H1 (cell line): ENCODE measurements at regions not wholly inside any gene's neighbourhood (a gene's known extent, or its start where the extent isn't known, plus 50 kb on each side); places are given as distances from the start of the nearest gene placed in this dataset.

ENCODE experiments used
- JUN ChIP-seq: IDR thresholded peaks from 2 replicates; pipeline ENCODE4 v1.6.1; 2011; ENCODE audit warnings: low read depth, mild to moderate bottlenecking, improper control_type of control experiment, low read length
- POLR2A ChIP-seq, 2 experiments: IDR thresholded peaks; 1 replicate in 1 of 2; 2 replicates in 1 of 2; pipeline ENCODE4 v1.6.1; 2011; ENCODE audit warnings: low read depth in 2 of 2, low read length in 2 of 2, mild to moderate bottlenecking in 2 of 2; ENCODE audit errors: control extremely low read depth in 1 of 2
- SP2 ChIP-seq: IDR thresholded peaks from 2 replicates; pipeline ENCODE4 v1.6.1; 2012; ENCODE audit warnings: mild to moderate bottlenecking, low read length, inconsistent platforms
- TF ChIP-seq, protein P1 (sequence below): IDR thresholded peaks from 2 replicates; pipeline ENCODE4 v1.6.1; 2012; ENCODE audit warnings: inconsistent platforms

DNA sequence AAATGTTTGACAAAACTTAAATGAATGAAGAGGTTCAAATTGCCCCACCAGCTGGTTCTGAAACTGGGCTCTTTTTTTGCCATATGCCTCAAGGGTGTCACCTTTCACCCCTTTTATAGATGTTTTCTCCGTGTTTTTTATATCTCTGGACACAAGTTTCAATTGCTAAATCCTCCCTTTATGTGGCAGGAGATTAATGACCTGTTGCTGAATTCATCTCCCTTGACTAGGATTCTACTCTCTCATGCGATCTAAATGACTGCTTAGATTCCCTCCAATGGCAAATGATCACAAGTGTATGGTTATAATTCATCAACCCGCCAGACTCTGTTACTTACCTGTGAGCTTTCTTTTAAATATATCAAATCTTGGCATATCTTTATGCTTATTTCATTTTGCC, 677.0 kb upstream of the POT1 start (continued):
- TF ChIP-seq, protein P1, sequence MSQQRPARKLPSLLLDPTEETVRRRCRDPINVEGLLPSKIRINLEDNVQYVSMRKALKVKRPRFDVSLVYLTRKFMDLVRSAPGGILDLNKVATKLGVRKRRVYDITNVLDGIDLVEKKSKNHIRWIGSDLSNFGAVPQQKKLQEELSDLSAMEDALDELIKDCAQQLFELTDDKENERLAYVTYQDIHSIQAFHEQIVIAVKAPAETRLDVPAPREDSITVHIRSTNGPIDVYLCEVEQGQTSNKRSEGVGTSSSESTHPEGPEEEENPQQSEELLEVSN: no peak
- no peak for TF ChIP-seq POLR2A (IDR thresholded peaks at IDR 0.05; ENCODE audit: control extremely low read depth in 1 of 2, low read depth in 2 of 2, low read length in 2 of 2)
- TF ChIP-seq SP2: no peak
- no peak for TF ChIP-seq JUN
